ENCODE measurements at regions not wholly inside any gene's neighbourhood (a gene's known extent, or its start where the extent isn't known, plus 50 kb on each side); places are given as distances from the start of the nearest gene placed in this dataset.
"Not testable (repeated sequence)": the region's sequence is repeated elsewhere in the genome, so short reads cannot be mapped to it uniquely, and the experiment has no call there.

GRCh38 chr4:24180586-24180985 lies 290.7 kb upstream of the PPARGC1A start:
- Histone ChIP-seq H3K9me3 (no peaks in the 10 kb centered on the region), H3K4me1 (no peaks in the 10 kb centered on the region), H3K27me3 (peaks cover 0 to 7% of the 10 kb centered on the region in 2 donors), H3K27ac (no peak overlapping the region), H3K36me3 (no peaks in the 10 kb centered on the region), H3K4me3 (no peak overlapping the region)
- intact Hi-C loops (cut with DNase I; ENCODE audit: low total_unique reads) = no loop called here
- no peak for DNase-seq (ENCODE audit: low spot score in 2 of 2)
- TF ChIP-seq POLR2AphosphoS5 (IDR thresholded peaks at IDR 0.05) = no peak
- TF ChIP-seq CTCF (IDR thresholded peaks at IDR 0.05) = no peak
- TF ChIP-seq POLR2A (IDR thresholded peaks at IDR 0.05) = no peak

- no peaks in the 10 kb centered on the region for H3K4me1 ChIP-seq
- H3K27ac ChIP-seq = no peak overlapping the region
- DNase-seq (ENCODE audit: low spot score in 2 of 2) = no peak
- no peaks in the 10 kb centered on the region for H3K9me3 ChIP-seq
- TF ChIP-seq POLR2AphosphoS5 (IDR thresholded peaks at IDR 0.05) (no peak), CTCF (IDR thresholded peaks at IDR 0.05) (no peak), POLR2A (IDR thresholded peaks at IDR 0.05) (no peak)
- H3K27me3 ChIP-seq = no peaks in the 10 kb centered on the region
- no peaks in the 10 kb centered on the region for H3K36me3 ChIP-seq
- no peak overlapping the region for H3K4me3 ChIP-seq
- intact Hi-C loops (cut with DNase I; ENCODE audit: low total_unique reads) = no loop called here
These were observed 289.5 kb upstream of the PPARGC1A start for GRCh38 chr4:24179201-24179840.

GRCh38 chr4:24177443-24177842 lies 287.6 kb upstream of the PPARGC1A start:
- H3K4me3 ChIP-seq; intact Hi-C loops (cut with DNase I; ENCODE audit: low total_unique reads); H3K4me1 ChIP-seq; DNase-seq (ENCODE audit: low spot score in 2 of 2); H3K36me3 ChIP-seq; H3K27me3 ChIP-seq; H3K9me3 ChIP-seq; H3K27ac ChIP-seq: not testable (repeated sequence)

- TF ChIP-seq POLR2AphosphoS5 (IDR thresholded peaks at IDR 0.05) = no peak
- no peak for TF ChIP-seq CTCF (IDR thresholded peaks at IDR 0.05)
- TF ChIP-seq POLR2A (IDR thresholded peaks at IDR 0.05) = no peak
- no peak overlapping the region for H3K27ac ChIP-seq
- no peaks in the 10 kb centered on the region for H3K36me3 ChIP-seq
- no peaks in the 10 kb centered on the region for H3K4me1 ChIP-seq
- intact Hi-C loops (cut with DNase I; ENCODE audit: low total_unique reads) = no loop called here
- H3K9me3 ChIP-seq = no peaks in the 10 kb centered on the region
- H3K4me3 ChIP-seq = no peak overlapping the region
- H3K27me3 ChIP-seq = no peaks in the 10 kb centered on the region
- DNase-seq (ENCODE audit: low spot score in 2 of 2) = no peak
These were observed 285.9 kb upstream of the PPARGC1A start for GRCh38 chr4:24175707-24176106.

- Histone ChIP-seq H3K4me3 (no peak overlapping the region), H3K27me3 (no peaks in the 10 kb centered on the region), H3K4me1 (no peaks in the 10 kb centered on the region), H3K27ac (no peak overlapping the region), H3K36me3 (no peaks in the 10 kb centered on the region), H3K9me3 (no peaks in the 10 kb centered on the region)
- intact Hi-C loops (cut with DNase I; ENCODE audit: low total_unique reads) = loop anchor here (5.0 kb wide), 1 partner anchor 47 kb away; no protein-coding TSS in a partner anchor
- no peak for DNase-seq (ENCODE audit: low spot score in 2 of 2)
- no peak for TF ChIP-seq CTCF (IDR thresholded peaks at IDR 0.05)
- TF ChIP-seq POLR2AphosphoS5 (IDR thresholded peaks at IDR 0.05) = no peak
- TF ChIP-seq POLR2A (IDR thresholded peaks at IDR 0.05) = no peak
These were observed 284.8 kb upstream of the PPARGC1A start for GRCh38 chr4:24174602-24175001.
